IPS-18c (cell line): ENCODE measurements at regions not wholly inside any gene's neighbourhood (a gene's known extent, or its start where the extent isn't known, plus 50 kb on each side); places are given as distances from the start of the nearest gene placed in this dataset.

Experiments used
- H3K4me3 ChIP-seq: 2 replicates; pipeline ENCODE4 v1.7.0; 2013; ENCODE audit warnings: low read depth, mild to moderate bottlenecking, low read length, moderate library complexity; ENCODE audit not compliant: insufficient read depth
- H3K9me3 ChIP-seq: one replicate; pipeline ENCODE4 v1.6.1; 2013; ENCODE audit warnings: mild to moderate bottlenecking, low read length, moderate library complexity; ENCODE audit not compliant: control insufficient read depth, insufficient read depth

GRCh38 chr1:239008568-239008967 is 377.8 kb upstream of the CHRM3 start:
- no peaks in the 10 kb centered on the region for H3K9me3 ChIP-seq

GRCh38 chr1:239006276-239006675 is 380.1 kb upstream of the CHRM3 start:
- H3K4me3 ChIP-seq = no peak overlapping the region
- no peaks in the 10 kb centered on the region for H3K9me3 ChIP-seq

More at GRCh38 chr1:239008568-239008967, 377.8 kb upstream of the CHRM3 start:
- H3K4me3 ChIP-seq = no peak overlapping the region

- H3K9me3 ChIP-seq = peaks cover 4% of the 10 kb centered on the region
- H3K4me3 ChIP-seq = no peak overlapping the region
These were observed 386.4 kb upstream of the CHRM3 start for GRCh38 chr1:238999944-239000343.

GRCh38 chr1:238998577-238998976 is 387.8 kb upstream of the CHRM3 start:
- peaks cover 4% of the 10 kb centered on the region for H3K9me3 ChIP-seq
- H3K4me3 ChIP-seq = no peak overlapping the region

GRCh38 chr1:238991765-238992495 is 394.4 kb upstream of the CHRM3 start:
- no peaks in the 10 kb centered on the region for H3K9me3 ChIP-seq
- H3K4me3 ChIP-seq = no peak overlapping the region

GRCh38 chr1:238985312-238985711 is 401.1 kb upstream of the CHRM3 start:
- no peaks in the 10 kb centered on the region for H3K9me3 ChIP-seq
- H3K4me3 ChIP-seq = no peak overlapping the region

GRCh38 chr1:238982736-238983135 is 403.6 kb upstream of the CHRM3 start:
- Histone ChIP-seq H3K9me3 (no peaks in the 10 kb centered on the region), H3K4me3 (no peak overlapping the region)

GRCh38 chr1:238981317-238981933 is 404.9 kb upstream of the CHRM3 start:
- Histone ChIP-seq H3K9me3 (no peaks in the 10 kb centered on the region), H3K4me3 (no peak overlapping the region)

- no peaks in the 10 kb centered on the region for H3K9me3 ChIP-seq
- H3K4me3 ChIP-seq = no peak overlapping the region
These were observed 406.3 kb upstream of the CHRM3 start for GRCh38 chr1:238980053-238980452.

GRCh38 chr1:238964631-238965030 is 421.7 kb upstream of the CHRM3 start:
- no peaks in the 10 kb centered on the region for H3K9me3 ChIP-seq

GRCh38 chr1:238962941-238963340 is 423.4 kb upstream of the CHRM3 start:
- no peaks in the 10 kb centered on the region for H3K9me3 ChIP-seq
- H3K4me3 ChIP-seq = no peak overlapping the region

More at GRCh38 chr1:238964631-238965030, 421.7 kb upstream of the CHRM3 start:
- no peak overlapping the region for H3K4me3 ChIP-seq

GRCh38 chr1:238961790-238962189 is 424.6 kb upstream of the CHRM3 start:
- no peaks in the 10 kb centered on the region for H3K9me3 ChIP-seq
- no peak overlapping the region for H3K4me3 ChIP-seq

GRCh38 chr1:238960071-238960470 is 426.3 kb upstream of the CHRM3 start:
- H3K4me3 ChIP-seq = no peak overlapping the region
- no peaks in the 10 kb centered on the region for H3K9me3 ChIP-seq

- Histone ChIP-seq H3K4me3 (no peak overlapping the region), H3K9me3 (no peaks in the 10 kb centered on the region)
These were observed 430.4 kb upstream of the CHRM3 start for GRCh38 chr1:238955934-238956333.

GRCh38 chr1:238954865-238955264 is 431.5 kb upstream of the CHRM3 start:
- H3K9me3 ChIP-seq = no peaks in the 10 kb centered on the region
- H3K4me3 ChIP-seq = no peak overlapping the region

- H3K4me3 ChIP-seq = no peak overlapping the region
- H3K9me3 ChIP-seq = no peaks in the 10 kb centered on the region
These were observed 432.8 kb upstream of the CHRM3 start for GRCh38 chr1:238953448-238954010.

- no peaks in the 10 kb centered on the region for H3K9me3 ChIP-seq
These were observed 434.6 kb upstream of the CHRM3 start for GRCh38 chr1:238951809-238952208.

GRCh38 chr1:238950784-238951183 is 435.6 kb upstream of the CHRM3 start:
- no peak overlapping the region for H3K4me3 ChIP-seq
- no peaks in the 10 kb centered on the region for H3K9me3 ChIP-seq

More at GRCh38 chr1:238951809-238952208, 434.6 kb upstream of the CHRM3 start:
- no peak overlapping the region for H3K4me3 ChIP-seq
